ENCODE measurements at regions not wholly inside any gene's neighbourhood (a gene's known extent, or its start where the extent isn't known, plus 50 kb on each side); places are given as distances from the start of the nearest gene placed in this dataset.

- TF ChIP-seq ATF3 (IDR thresholded peaks at IDR 0.05) = no peak
- TF ChIP-seq CTCF (IDR thresholded peaks at IDR 0.05 in 2 of 3, conservative IDR thresholded peaks at IDR 0.05 in 1 of 3; ENCODE audit: borderline replicate concordance in 1 of 3, insufficient read depth in 1 of 3, low read depth in 2 of 3, low read length in 2 of 3) = no peak
- no peak for TF ChIP-seq EZH2 (IDR thresholded peaks at IDR 0.05)
- TF ChIP-seq ZNF274 (IDR thresholded peaks at IDR 0.05; ENCODE audit: low read depth, low read length) = no peak
- TF ChIP-seq POLR2A (IDR thresholded peaks at IDR 0.05; ENCODE audit: borderline replicate concordance, extremely low read depth, insufficient read depth, insufficient read length) = no peak
- no peak for TF ChIP-seq CEBPB (IDR thresholded peaks at IDR 0.05; ENCODE audit: low read depth)
- no peak for TF ChIP-seq SP1 (IDR thresholded peaks at IDR 0.05; ENCODE audit: low read depth)
- TF ChIP-seq MAX (IDR thresholded peaks at IDR 0.05) = no peak
- TF ChIP-seq POLR2AphosphoS5 (IDR thresholded peaks at IDR 0.05; ENCODE audit: low read depth, low read length) = no peak
- no peak for TF ChIP-seq TCF7L2 (IDR thresholded peaks at IDR 0.05; ENCODE audit: borderline replicate concordance, extremely low read depth, insufficient read depth, insufficient read length)
- no peak for TF ChIP-seq SIN3A (IDR thresholded peaks at IDR 0.05; ENCODE audit: low read depth)
Measured at GRCh38 chr2:234172066-234172465, 121.6 kb downstream of the SPP2 start.

All from HCT116 (cell line).